GM12873 (cell line): ENCODE measurements at regions not wholly inside any gene's neighbourhood (a gene's known extent, or its start where the extent isn't known, plus 50 kb on each side); places are given as distances from the start of the nearest gene placed in this dataset.

Experiments
- CTCF ChIP-seq: IDR thresholded peaks from 2 replicates; pipeline ENCODE4 v1.5.1; 2012; ENCODE audit warnings: low read depth, mild to moderate bottlenecking, moderate library complexity, low read length, control low read depth; ENCODE audit not compliant: insufficient read depth; ENCODE audit errors: missing control alignments

DNA sequence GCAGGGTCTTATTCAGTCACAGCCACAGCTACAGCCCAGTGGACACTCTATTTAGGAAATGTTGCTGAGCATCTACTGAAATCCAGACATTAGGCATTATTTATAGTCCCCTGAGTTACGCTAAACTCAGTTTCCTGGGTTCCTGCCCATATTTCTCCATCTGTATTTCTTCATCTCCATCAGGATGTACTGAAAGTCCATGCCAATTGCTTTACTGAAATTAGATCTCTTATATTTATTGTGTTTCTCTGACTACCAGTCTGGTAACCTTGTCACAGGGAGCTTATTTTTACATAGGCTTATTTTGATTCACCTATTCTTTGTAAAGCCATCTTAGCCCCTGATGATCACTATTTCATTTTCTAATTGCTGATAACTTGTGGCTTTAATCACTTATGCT is 223.9 kb downstream of the TLE3 start:
- TF ChIP-seq CTCF = no peak

DNA sequence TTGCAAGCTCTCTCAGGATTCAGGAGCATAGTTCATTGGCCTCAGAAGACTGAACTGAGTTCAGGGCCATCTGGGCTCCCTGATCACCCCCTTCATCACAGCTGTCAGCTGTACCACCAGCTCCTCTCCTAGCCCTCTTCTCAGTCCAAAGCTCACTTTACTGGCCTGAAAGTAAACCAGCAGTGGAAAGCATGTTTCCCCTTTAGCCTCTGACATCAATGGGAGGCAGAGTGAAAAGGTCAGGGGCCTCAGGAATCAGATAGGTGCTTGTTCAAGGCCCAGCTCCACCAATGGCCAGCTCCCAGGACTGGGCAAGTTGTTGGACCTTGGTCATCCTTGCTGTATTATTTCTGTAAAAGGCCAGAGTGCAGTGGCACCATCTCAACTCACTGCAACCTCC is 223.4 kb downstream of the TLE3 start:
- TF ChIP-seq CTCF = no peak

GRCh38 chr15:69876064-69876940 is 221.4 kb downstream of the TLE3 start:
- no peak for TF ChIP-seq CTCF

DNA sequence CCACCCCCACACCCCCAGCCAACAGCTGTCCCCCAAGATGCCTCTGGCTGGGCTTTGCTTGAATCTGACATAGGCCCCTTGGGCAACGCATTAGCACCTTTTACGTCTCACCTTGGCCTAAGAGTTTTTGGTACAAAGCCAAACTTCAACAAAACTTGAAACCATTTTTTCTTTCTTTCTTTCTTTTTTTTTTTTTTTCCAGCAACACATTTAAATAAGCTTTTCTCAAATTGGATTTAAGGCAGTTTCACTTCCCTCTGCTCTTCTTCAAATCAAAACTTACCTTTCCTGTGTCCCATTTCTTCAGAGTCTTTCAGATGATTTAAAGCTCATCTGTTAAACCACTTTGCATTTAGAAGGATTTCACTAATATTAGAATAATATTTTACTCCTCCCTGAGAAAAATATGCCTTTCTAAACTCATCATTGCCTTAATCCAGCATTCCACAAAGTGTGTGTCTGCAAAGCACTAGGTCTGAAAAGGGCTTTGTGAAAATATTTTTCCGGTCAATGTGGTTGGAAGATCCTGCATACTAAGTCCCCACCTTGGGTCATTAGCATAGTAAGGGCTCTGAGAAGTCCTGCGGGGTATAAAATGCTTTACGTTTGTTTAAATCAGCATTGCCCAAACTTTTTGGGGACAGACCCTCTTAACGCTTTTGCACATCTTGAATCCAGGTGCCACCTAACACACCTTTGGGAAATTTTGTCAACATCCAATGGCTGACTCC is 217.0 kb downstream of the TLE3 start:
- TF ChIP-seq CTCF = no peak

DNA sequence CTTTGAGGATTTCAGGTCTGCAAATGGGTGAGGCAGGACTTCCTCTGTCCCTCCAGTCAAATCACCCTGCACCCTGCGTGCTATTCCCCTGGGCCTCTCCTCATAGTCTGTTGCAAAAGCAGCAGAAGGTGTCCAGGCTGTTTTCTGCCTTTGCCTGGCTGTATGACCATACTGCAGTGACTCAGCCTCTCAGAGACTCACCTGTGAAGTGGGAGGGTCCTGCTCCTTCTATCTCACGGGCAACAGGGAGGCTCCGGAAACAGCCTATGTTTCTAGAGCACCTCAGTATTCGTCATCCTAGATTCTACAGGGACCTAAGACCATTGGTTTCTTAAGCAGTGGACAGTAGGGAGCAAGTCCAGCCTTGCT is 216.4 kb downstream of the TLE3 start:
- no peak for TF ChIP-seq CTCF

DNA sequence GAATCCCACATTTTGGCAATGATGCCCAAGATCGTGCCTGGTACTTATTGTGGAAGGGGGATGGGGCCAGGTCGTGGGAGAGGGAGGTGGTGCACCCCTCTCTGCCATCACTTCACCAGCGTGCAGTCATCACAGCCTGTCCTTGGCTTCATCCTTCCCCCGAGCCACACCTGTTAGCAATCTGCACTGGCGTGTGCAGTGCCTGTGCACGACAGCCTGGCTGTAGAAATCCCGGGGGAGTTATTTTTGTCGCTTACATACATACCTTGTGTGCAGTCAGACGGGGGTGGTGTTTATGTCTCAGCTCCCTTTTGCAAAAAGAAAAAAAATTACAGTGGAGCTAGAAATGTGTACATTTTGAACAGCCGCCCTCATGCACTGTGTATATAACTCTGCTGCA is 216.0 kb downstream of the TLE3 start:
- no peak for TF ChIP-seq CTCF

- TF ChIP-seq CTCF = no peak
These were observed 214.4 kb downstream of the TLE3 start for GRCh38 chr15:69883306-69883705.
